PC-9 (cell line): ENCODE measurements at regions not wholly inside any gene's neighbourhood (a gene's known extent, or its start where the extent isn't known, plus 50 kb on each side); places are given as distances from the start of the nearest gene placed in this dataset.

Experiments
- EZH2 ChIP-seq: fragments of 200-600 bp; sonication (generic); IDR thresholded peaks from 2 replicates; pipeline ENCODE4 v1.8.0; 2017; ENCODE audit warnings: antibody characterized with exemption, low read depth
- TF ChIP-seq, protein P1 (sequence below): fragments of 200-600 bp; sonication (generic); conservative IDR thresholded peaks from 2 replicates; pipeline ENCODE4 v1.6.1; 2017; ENCODE audit warnings: mixed run types, antibody characterized with exemption, mild to moderate bottlenecking, moderate library complexity

DNA sequence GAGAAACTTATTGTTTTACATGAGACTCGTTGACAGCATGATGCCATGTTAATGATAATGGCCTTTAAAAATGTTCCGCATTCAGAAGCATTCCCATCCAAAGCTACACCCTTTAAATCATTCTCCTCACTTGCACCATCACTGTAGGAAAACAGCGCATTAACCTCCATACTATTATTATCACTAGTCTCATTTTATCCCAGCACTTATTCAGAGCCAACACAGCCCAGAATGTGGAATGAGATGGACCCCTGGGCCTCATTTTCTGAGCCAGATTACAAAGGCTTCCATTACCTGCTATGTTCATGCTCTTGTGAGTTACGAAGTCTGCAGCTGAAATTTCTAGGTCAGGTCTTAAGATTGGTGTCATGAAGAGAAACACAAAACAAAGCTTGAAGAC lies 159.4 kb downstream of the HS3ST3A1 start:
- TF ChIP-seq EZH2, result no peak
- TF ChIP-seq, protein P1, sequence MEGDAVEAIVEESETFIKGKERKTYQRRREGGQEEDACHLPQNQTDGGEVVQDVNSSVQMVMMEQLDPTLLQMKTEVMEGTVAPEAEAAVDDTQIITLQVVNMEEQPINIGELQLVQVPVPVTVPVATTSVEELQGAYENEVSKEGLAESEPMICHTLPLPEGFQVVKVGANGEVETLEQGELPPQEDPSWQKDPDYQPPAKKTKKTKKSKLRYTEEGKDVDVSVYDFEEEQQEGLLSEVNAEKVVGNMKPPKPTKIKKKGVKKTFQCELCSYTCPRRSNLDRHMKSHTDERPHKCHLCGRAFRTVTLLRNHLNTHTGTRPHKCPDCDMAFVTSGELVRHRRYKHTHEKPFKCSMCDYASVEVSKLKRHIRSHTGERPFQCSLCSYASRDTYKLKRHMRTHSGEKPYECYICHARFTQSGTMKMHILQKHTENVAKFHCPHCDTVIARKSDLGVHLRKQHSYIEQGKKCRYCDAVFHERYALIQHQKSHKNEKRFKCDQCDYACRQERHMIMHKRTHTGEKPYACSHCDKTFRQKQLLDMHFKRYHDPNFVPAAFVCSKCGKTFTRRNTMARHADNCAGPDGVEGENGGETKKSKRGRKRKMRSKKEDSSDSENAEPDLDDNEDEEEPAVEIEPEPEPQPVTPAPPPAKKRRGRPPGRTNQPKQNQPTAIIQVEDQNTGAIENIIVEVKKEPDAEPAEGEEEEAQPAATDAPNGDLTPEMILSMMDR, result no peak
